NCI-H345 treated with DMSO at 0.1 percent for 48 hours (cell line): ENCODE measurements at regions not wholly inside any gene's neighbourhood (a gene's known extent, or its start where the extent isn't known, plus 50 kb on each side); places are given as distances from the start of the nearest gene placed in this dataset.
"Not testable (repeated sequence)": the region's sequence is repeated elsewhere in the genome, so short reads cannot be mapped to it uniquely, and the experiment has no call there.

Experiments
- DNase-seq: peaks from one replicate; lab custom pipeline; 2025; ENCODE audit not compliant: unreplicated experiment; lab: John Stamatoyannopoulos, UW

GRCh38 chr15:39510001-39510701, 70.7 kb upstream of the THBS1 start:
- DNase-seq = no peak

- no peak for DNase-seq
Measured at GRCh38 chr15:39511000-39511915, 69.6 kb upstream of the THBS1 start.

- DNase-seq = no peak
Measured at GRCh38 chr15:39511916-39512260, 69.0 kb upstream of the THBS1 start.

GRCh38 chr15:39512643-39513042, 68.2 kb upstream of the THBS1 start:
- DNase-seq = no peak

GRCh38 chr15:39513936-39514335, 66.9 kb upstream of the THBS1 start:
- no peak for DNase-seq

GRCh38 chr15:39514933-39515332, 65.9 kb upstream of the THBS1 start:
- no peak for DNase-seq

- no peak for DNase-seq
Measured at GRCh38 chr15:39515765-39516164, 65.1 kb upstream of the THBS1 start.

GRCh38 chr15:39517122-39517855, 63.6 kb upstream of the THBS1 start:
- DNase-seq = no peak

- not testable (repeated sequence) for DNase-seq
Measured at GRCh38 chr15:39523968-39524367, 56.9 kb upstream of the THBS1 start.

GRCh38 chr15:39529457-39529856, 51.4 kb upstream of the THBS1 start:
- no peak for DNase-seq

GRCh38 chr15:39530480-39531342, 50.2 kb upstream of the THBS1 start:
- DNase-seq = no peak
